NT2/D1 (cell line): ENCODE measurements at regions not wholly inside any gene's neighbourhood (a gene's known extent, or its start where the extent isn't known, plus 50 kb on each side); places are given as distances from the start of the nearest gene placed in this dataset.

Experiments
- DNase-seq: peaks from one replicate; pipeline ENCODE4 v3.0.0-alpha.2; 2011; ENCODE audit warnings: low read depth, low spot score
- H3K27me3 ChIP-seq: 2 replicates; pipeline ENCODE4 v1.6.0; 2011; ENCODE audit warnings: mild to moderate bottlenecking; ENCODE audit not compliant: insufficient read length, insufficient read depth
- H3K36me3 ChIP-seq: 2 replicates; pipeline ENCODE4 v1.6.1; 2011; ENCODE audit warnings: mild to moderate bottlenecking, low read length, mixed read lengths; ENCODE audit not compliant: insufficient read depth, insufficient read length
- H3K4me1 ChIP-seq: 2 replicates; pipeline ENCODE4 v1.5.1; 2011; ENCODE audit not compliant: insufficient read depth, insufficient read length
- H3K4me3 ChIP-seq: 2 replicates; pipeline ENCODE4 v1.5.1; 2011; ENCODE audit warnings: low read depth; ENCODE audit not compliant: insufficient read length
- H3K9ac ChIP-seq: 2 replicates; pipeline ENCODE4 v1.6.0; 2011; ENCODE audit warnings: low read depth; ENCODE audit not compliant: insufficient read length
- H3K9me3 ChIP-seq: 2 replicates; pipeline ENCODE4 v1.5.1; 2011; ENCODE audit warnings: mild to moderate bottlenecking, low read length; ENCODE audit not compliant: insufficient read depth
- SUZ12 ChIP-seq: IDR thresholded peaks from 2 replicates; pipeline ENCODE4 v1.6.1; 2011; ENCODE audit not compliant: insufficient read length, insufficient read depth; ENCODE audit errors: extremely low read depth
- YY1 ChIP-seq: IDR thresholded peaks from 2 replicates; pipeline ENCODE4 v1.6.1; 2011; ENCODE audit not compliant: insufficient read length, insufficient read depth
- ZNF274 ChIP-seq: IDR thresholded peaks from 2 replicates; pipeline ENCODE4 v1.6.1; 2011; ENCODE audit warnings: mild to moderate bottlenecking, low read depth, low read length

GRCh38 chr1:22323846-22324504 lies 127.7 kb upstream of the ZBTB40 start:
- no peak overlapping the region for H3K9ac ChIP-seq
- H3K36me3 ChIP-seq, result no peaks in the 10 kb centered on the region
- H3K9me3 ChIP-seq, result no peaks in the 10 kb centered on the region
- no peak overlapping the region for H3K4me3 ChIP-seq
- no peak for DNase-seq
- peaks cover 1% of the 10 kb centered on the region for H3K27me3 ChIP-seq
- peaks cover 6% of the 10 kb centered on the region for H3K4me1 ChIP-seq
- TF ChIP-seq SUZ12 (no peak), ZNF274 (no peak), YY1 (no peak)

GRCh38 chr1:22325531-22326371 lies 125.9 kb upstream of the ZBTB40 start:
- H3K9ac ChIP-seq, result no peak overlapping the region
- H3K27me3 ChIP-seq, result no peaks in the 10 kb centered on the region
- H3K4me3 ChIP-seq, result no peak overlapping the region
- no peaks in the 10 kb centered on the region for H3K36me3 ChIP-seq
- no peaks in the 10 kb centered on the region for H3K9me3 ChIP-seq
- peaks cover 4% of the 10 kb centered on the region for H3K4me1 ChIP-seq
- TF ChIP-seq SUZ12 (no peak), YY1 (no peak), ZNF274 (no peak)
- no peak for DNase-seq

GRCh38 chr1:22326372-22326915 lies 125.2 kb upstream of the ZBTB40 start:
- H3K4me3 ChIP-seq, result no peak overlapping the region
- no peaks in the 10 kb centered on the region for H3K9me3 ChIP-seq
- peaks cover 2% of the 10 kb centered on the region for H3K4me1 ChIP-seq
- no peak overlapping the region for H3K9ac ChIP-seq
- no peaks in the 10 kb centered on the region for H3K27me3 ChIP-seq
- DNase-seq, result no peak
- no peaks in the 10 kb centered on the region for H3K36me3 ChIP-seq
- TF ChIP-seq SUZ12 (no peak), YY1 (no peak), ZNF274 (no peak)

GRCh38 chr1:22326931-22327330 lies 124.7 kb upstream of the ZBTB40 start:
- DNase-seq, result no peak
- Histone ChIP-seq H3K4me3 (no peak overlapping the region), H3K4me1 (no peaks in the 10 kb centered on the region), H3K9ac (no peak overlapping the region), H3K36me3 (no peaks in the 10 kb centered on the region), H3K9me3 (no peaks in the 10 kb centered on the region), H3K27me3 (no peaks in the 10 kb centered on the region)
- no peak for TF ChIP-seq YY1
- TF ChIP-seq ZNF274, result no peak
- TF ChIP-seq SUZ12, result no peak

GRCh38 chr1:22327411-22327810 lies 124.2 kb upstream of the ZBTB40 start:
- TF ChIP-seq ZNF274, result no peak
- no peak for TF ChIP-seq YY1
- TF ChIP-seq SUZ12, result no peak
- no peak overlapping the region for H3K9ac ChIP-seq
- no peak overlapping the region for H3K4me3 ChIP-seq
- H3K27me3 ChIP-seq, result no peaks in the 10 kb centered on the region
- H3K4me1 ChIP-seq, result no peaks in the 10 kb centered on the region
- no peak for DNase-seq
- no peaks in the 10 kb centered on the region for H3K9me3 ChIP-seq
- no peaks in the 10 kb centered on the region for H3K36me3 ChIP-seq

GRCh38 chr1:22328331-22329147 lies 123.1 kb upstream of the ZBTB40 start:
- Histone ChIP-seq H3K4me3 (no peak overlapping the region), H3K9me3 (no peaks in the 10 kb centered on the region), H3K36me3 (no peaks in the 10 kb centered on the region), H3K27me3 (no peaks in the 10 kb centered on the region), H3K4me1 (no peaks in the 10 kb centered on the region), H3K9ac (no peak overlapping the region)
- TF ChIP-seq SUZ12 (no peak), ZNF274 (no peak), YY1 (no peak)
- no peak for DNase-seq

- no peak for TF ChIP-seq SUZ12
- no peak for TF ChIP-seq YY1
- no peak for TF ChIP-seq ZNF274
- Histone ChIP-seq H3K27me3 (no peaks in the 10 kb centered on the region), H3K36me3 (no peaks in the 10 kb centered on the region), H3K4me1 (no peaks in the 10 kb centered on the region), H3K9me3 (no peaks in the 10 kb centered on the region), H3K9ac (no peak overlapping the region), H3K4me3 (no peak overlapping the region)
- DNase-seq, result no peak
These were observed 122.5 kb upstream of the ZBTB40 start for GRCh38 chr1:22329148-22329515.
